OCI-LY3 (cell line): ENCODE measurements at regions not wholly inside any gene's neighbourhood (a gene's known extent, or its start where the extent isn't known, plus 50 kb on each side); places are given as distances from the start of the nearest gene placed in this dataset.

ENCODE experiments used
- EZH2phosphoT487 ChIP-seq: fragments of 200-600 bp; shearing (Covaris generic); IDR thresholded peaks from 2 replicates; pipeline ENCODE4 v1.6.1; 2018; ENCODE audit warnings: antibody characterized with exemption, mixed run types, low read depth
- TF ChIP-seq, protein P1 (sequence below): fragments of 200-600, 300-600 bp; sonication (generic); IDR thresholded peaks from 2 replicates; pipeline ENCODE4 v1.5.1; 2014; ENCODE audit warnings: antibody characterized with exemption, low read length, low read depth

GRCh38 chr2:147294825-147295392 is 549.9 kb upstream of the ACVR2A start:
- TF ChIP-seq EZH2phosphoT487: no peak
- TF ChIP-seq, protein P1, sequence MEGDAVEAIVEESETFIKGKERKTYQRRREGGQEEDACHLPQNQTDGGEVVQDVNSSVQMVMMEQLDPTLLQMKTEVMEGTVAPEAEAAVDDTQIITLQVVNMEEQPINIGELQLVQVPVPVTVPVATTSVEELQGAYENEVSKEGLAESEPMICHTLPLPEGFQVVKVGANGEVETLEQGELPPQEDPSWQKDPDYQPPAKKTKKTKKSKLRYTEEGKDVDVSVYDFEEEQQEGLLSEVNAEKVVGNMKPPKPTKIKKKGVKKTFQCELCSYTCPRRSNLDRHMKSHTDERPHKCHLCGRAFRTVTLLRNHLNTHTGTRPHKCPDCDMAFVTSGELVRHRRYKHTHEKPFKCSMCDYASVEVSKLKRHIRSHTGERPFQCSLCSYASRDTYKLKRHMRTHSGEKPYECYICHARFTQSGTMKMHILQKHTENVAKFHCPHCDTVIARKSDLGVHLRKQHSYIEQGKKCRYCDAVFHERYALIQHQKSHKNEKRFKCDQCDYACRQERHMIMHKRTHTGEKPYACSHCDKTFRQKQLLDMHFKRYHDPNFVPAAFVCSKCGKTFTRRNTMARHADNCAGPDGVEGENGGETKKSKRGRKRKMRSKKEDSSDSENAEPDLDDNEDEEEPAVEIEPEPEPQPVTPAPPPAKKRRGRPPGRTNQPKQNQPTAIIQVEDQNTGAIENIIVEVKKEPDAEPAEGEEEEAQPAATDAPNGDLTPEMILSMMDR: no peak
